H9 (cell line): ENCODE measurements at regions not wholly inside any gene's neighbourhood (a gene's known extent, or its start where the extent isn't known, plus 50 kb on each side); places are given as distances from the start of the nearest gene placed in this dataset.

ENCODE experiments used
- DNase-seq: peaks from one replicate; pipeline ENCODE4 v3.0.0-alpha.2; 2017
- H2AFZ ChIP-seq: one replicate; pipeline ENCODE4 v1.6.1; 2013; ENCODE audit warnings: mild to moderate bottlenecking, low read length, control low read depth, moderate library complexity
- H2AK5ac ChIP-seq: 2 replicates; pipeline ENCODE4 v1.6.1; 2013; ENCODE audit warnings: low read length, control low read depth, mixed read lengths; ENCODE audit not compliant: insufficient read length
- H2BK120ac ChIP-seq: one replicate; pipeline ENCODE4 v1.6.1; 2013; ENCODE audit warnings: low read depth, mild to moderate bottlenecking, low read length, control low read depth, inconsistent platforms; ENCODE audit not compliant: poor library complexity, severe bottlenecking
- H2BK12ac ChIP-seq: 2 replicates; pipeline ENCODE4 v1.6.1; 2013; ENCODE audit warnings: low read length, control low read depth, mixed read lengths, low read depth; ENCODE audit not compliant: insufficient read length
- H2BK15ac ChIP-seq: 2 replicates; pipeline ENCODE4 v1.6.1; 2013; ENCODE audit warnings: low read depth, low read length, control low read depth
- H2BK20ac ChIP-seq: one replicate; pipeline ENCODE4 v1.6.1; 2013; ENCODE audit warnings: low read depth, mild to moderate bottlenecking, low read length, control low read depth, inconsistent platforms; ENCODE audit not compliant: poor library complexity, severe bottlenecking
- H2BK5ac ChIP-seq: 2 replicates; pipeline ENCODE4 v1.6.1; 2013; ENCODE audit warnings: low read length, control low read depth, mixed read lengths; ENCODE audit not compliant: insufficient read length
- H3K14ac ChIP-seq: 2 replicates; pipeline ENCODE4 v1.6.1; 2013; ENCODE audit warnings: low read length, control low read depth; ENCODE audit not compliant: insufficient read depth
- H3K18ac ChIP-seq: 2 replicates; pipeline ENCODE4 v1.6.1; 2013; ENCODE audit warnings: low read depth, mild to moderate bottlenecking, mixed read lengths, low read length, control low read depth; ENCODE audit not compliant: insufficient read length
- H3K23ac ChIP-seq: 2 replicates; pipeline ENCODE4 v1.6.1; 2013; ENCODE audit warnings: low read length, control low read depth, mixed read lengths, low read depth; ENCODE audit not compliant: insufficient read length
- H3K23me2 ChIP-seq: 2 replicates; pipeline ENCODE4 v1.6.1; 2013; ENCODE audit warnings: low read depth, mild to moderate bottlenecking, mixed read lengths, low read length, control low read depth; ENCODE audit not compliant: insufficient read length, poor library complexity, severe bottlenecking
- H3K27ac ChIP-seq: 2 replicates; pipeline ENCODE4 v1.5.1; 2013; ENCODE audit warnings: low read length, control low read depth, mixed read lengths, low read depth; ENCODE audit not compliant: insufficient read length
- H3K27me3 ChIP-seq: 2 replicates; pipeline ENCODE4 v1.6.1; 2013; ENCODE audit warnings: low read length, control low read depth, inconsistent platforms; ENCODE audit not compliant: insufficient read depth
- H3K4ac ChIP-seq: 2 replicates; pipeline ENCODE4 v1.6.1; 2013; ENCODE audit warnings: low read depth, mild to moderate bottlenecking, control low read depth, inconsistent platforms, low read length, moderate library complexity
- H3K4me1 ChIP-seq: 2 replicates; pipeline ENCODE4 v1.6.1; 2013; ENCODE audit warnings: low read length, control low read depth, inconsistent platforms; ENCODE audit not compliant: insufficient read depth
- H3K4me2 ChIP-seq: 2 replicates; pipeline ENCODE4 v1.6.1; 2013; ENCODE audit warnings: low read length, control low read depth, mixed read lengths; ENCODE audit not compliant: insufficient read length, insufficient read depth
- H3K56ac ChIP-seq: 2 replicates; pipeline ENCODE4 v1.6.1; 2013; ENCODE audit warnings: low read depth, mild to moderate bottlenecking, mixed read lengths, low read length, control low read depth; ENCODE audit not compliant: insufficient read length
- H3K79me1 ChIP-seq: 2 replicates; pipeline ENCODE4 v1.6.1; 2013; ENCODE audit warnings: low read depth, mild to moderate bottlenecking, moderate library complexity, low read length, control low read depth, inconsistent platforms; ENCODE audit not compliant: insufficient read depth, poor library complexity, severe bottlenecking
- H3K79me2 ChIP-seq: 2 replicates; pipeline ENCODE4 v1.6.1; 2013; ENCODE audit warnings: low read length, control low read depth, inconsistent platforms; ENCODE audit not compliant: insufficient read depth
- H3K9ac ChIP-seq: 2 replicates; pipeline ENCODE4 v1.6.1; 2013; ENCODE audit warnings: low read length, control low read depth, mixed read lengths; ENCODE audit not compliant: insufficient read length; ENCODE audit errors: extremely low read depth
- H3K9me3 ChIP-seq: one replicate; pipeline ENCODE4 v1.6.1; 2013; ENCODE audit warnings: low read depth, low read length, inconsistent platforms; ENCODE audit not compliant: control insufficient read depth
- H3T11ph ChIP-seq: one replicate; pipeline ENCODE4 v1.6.1; 2013; ENCODE audit warnings: mild to moderate bottlenecking, low read length, control low read depth, inconsistent platforms
- H4K20me1 ChIP-seq: one replicate; pipeline ENCODE4 v1.6.1; 2013; ENCODE audit not compliant: control insufficient read depth, insufficient read length, insufficient read depth
- H4K5ac ChIP-seq: 2 replicates; pipeline ENCODE4 v1.6.1; 2013; ENCODE audit warnings: low read depth, mild to moderate bottlenecking, mixed read lengths, low read length, control low read depth; ENCODE audit not compliant: insufficient read length
- H4K8ac ChIP-seq: replicated peaks from 2 replicates; pipeline ENCODE4 v1.6.1; 2013; ENCODE audit warnings: low read length, control low read depth, mixed read lengths, low read depth; ENCODE audit not compliant: insufficient read length
- H4K91ac ChIP-seq: 2 replicates; pipeline ENCODE4 v1.6.1; 2013; ENCODE audit warnings: low read depth, mild to moderate bottlenecking, moderate library complexity, mixed read lengths, low read length, control low read depth; ENCODE audit not compliant: insufficient read length
- H3K27ac Mint-ChIP-seq, 3 experiments: 2 replicates in 2 of 3; 3 replicates in 1 of 3; pipeline ENCODE4 v1.8.0; 2020 to 2021; ENCODE audit warnings: mixed read lengths in 3 of 3, mild to moderate bottlenecking in 1 of 3, moderate library complexity in 1 of 3
- H3K27me3 Mint-ChIP-seq: 2 replicates; pipeline ENCODE4 v1.8.0; 2021; ENCODE audit warnings: low read depth, mild to moderate bottlenecking, moderate library complexity, mixed read lengths
- H3K36me3 Mint-ChIP-seq, 3 experiments: 2 replicates in 2 of 3; 3 replicates in 1 of 3; pipeline ENCODE4 v1.8.0; 2020 to 2021; ENCODE audit warnings: low read depth in 3 of 3, mixed read lengths in 3 of 3; ENCODE audit not compliant: insufficient read depth in 1 of 3
- H3K4me1 Mint-ChIP-seq, 2 experiments: 2 replicates each; pipeline ENCODE4 v1.8.0; 2020; ENCODE audit warnings: mixed read lengths in 2 of 2
- H3K4me3 Mint-ChIP-seq, 2 experiments: 2 replicates in 1 of 2; 3 replicates in 1 of 2; pipeline ENCODE4 v1.8.0; 2020 to 2021; ENCODE audit warnings: mild to moderate bottlenecking in 2 of 2, mixed read lengths in 2 of 2, moderate library complexity in 1 of 2
- H3K9me3 Mint-ChIP-seq, 2 experiments: 2 replicates in 1 of 2; 3 replicates in 1 of 2; pipeline ENCODE4 v1.8.0; 2020; ENCODE audit warnings: mild to moderate bottlenecking in 2 of 2, mixed read lengths in 2 of 2, moderate library complexity in 1 of 2
- WGBS: extraction: QIAGEN DNeasy Blood & Tissue Kit; methylation state at CpG from one replicate; pipeline ENCODE4 v1.1.7; 2013; ENCODE audit warnings: missing lambda C conversion rate, low lambda C conversion rate, mixed read lengths; ENCODE audit not compliant: insufficient read length; ENCODE audit errors: extremely low coverage; 5-methylcytosine and 5-hydroxymethylcytosine counted together
- TF ChIP-seq, protein P1 (sequence below): fragments of 200-600 bp; sonication (generic); conservative IDR thresholded peaks from 3 replicates; pipeline ENCODE4 v1.8.0; 2021; ENCODE audit warnings: antibody characterized with exemption, mild to moderate bottlenecking

DNA sequence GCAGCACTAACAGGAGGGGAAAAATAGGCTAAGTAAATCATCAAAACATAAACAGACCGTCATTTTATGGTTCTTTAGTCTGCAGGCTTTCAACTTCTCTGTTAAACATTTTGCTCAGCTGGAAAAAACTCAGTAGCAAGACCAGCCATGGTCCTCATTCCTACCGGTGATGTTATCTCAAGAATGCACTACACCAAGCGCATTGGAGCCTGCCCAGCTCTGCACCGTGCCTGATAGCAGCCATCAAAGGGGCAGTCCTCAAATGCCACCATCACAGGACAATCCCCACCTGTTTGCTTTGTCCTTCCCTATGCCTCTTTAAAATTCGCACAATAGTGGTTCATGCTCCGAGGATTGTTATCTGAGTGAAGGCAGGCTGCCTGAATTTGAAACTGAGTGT, 181.5 kb upstream of the MON1B start:
- Histone ChIP-seq H3K27ac (no peak overlapping the region), H2BK15ac (no peak overlapping the region), H3K79me2 (no peaks in the 10 kb centered on the region), H4K5ac (no peak overlapping the region), H4K20me1 (no peaks in the 10 kb centered on the region), H3K18ac (no peak overlapping the region), H3K27me3 (no peaks in the 10 kb centered on the region), H3K9me3 (no peaks in the 10 kb centered on the region), H2BK120ac (no peak overlapping the region), H3K4me1 (no peaks in the 10 kb centered on the region), H3K23ac (no peak overlapping the region), H3K79me1 (no peaks in the 10 kb centered on the region), H3K4ac (no peak overlapping the region), H3K9ac (no peak overlapping the region), H3K56ac (no peak overlapping the region), H3K4me2 (no peak overlapping the region), H3T11ph (no peak overlapping the region), H4K8ac (no peak overlapping the region), H2BK12ac (no peak overlapping the region), H2BK20ac (no peak overlapping the region), H2BK5ac (no peak overlapping the region), H3K14ac (no peak overlapping the region), H4K91ac (no peak overlapping the region), H3K23me2 (no peaks in the 10 kb centered on the region), H2AK5ac (no peak overlapping the region), H2AFZ (no peak overlapping the region)
- Mint-ChIP-seq H3K4me1 (peaks cover 0 to 4% of the 10 kb centered on the region in 2 experiments; a peak in 2 of 4 replicates), H3K4me3 (no peak overlapping the region), H3K27me3 (no peaks in the 10 kb centered on the region), H3K27ac (no peak overlapping the region), H3K36me3 (peaks cover 0 to 4% (median 2%) of the 10 kb centered on the region in 3 experiments; a peak in 2 of 7 replicates), H3K9me3 (peaks cover 0 to 8% of the 10 kb centered on the region in 2 experiments; a peak in 2 of 5 replicates)
- WGBS = no CpG with 5 or more reads among the region's 6 CpGs
- DNase-seq = no peak
- TF ChIP-seq, protein P1, sequence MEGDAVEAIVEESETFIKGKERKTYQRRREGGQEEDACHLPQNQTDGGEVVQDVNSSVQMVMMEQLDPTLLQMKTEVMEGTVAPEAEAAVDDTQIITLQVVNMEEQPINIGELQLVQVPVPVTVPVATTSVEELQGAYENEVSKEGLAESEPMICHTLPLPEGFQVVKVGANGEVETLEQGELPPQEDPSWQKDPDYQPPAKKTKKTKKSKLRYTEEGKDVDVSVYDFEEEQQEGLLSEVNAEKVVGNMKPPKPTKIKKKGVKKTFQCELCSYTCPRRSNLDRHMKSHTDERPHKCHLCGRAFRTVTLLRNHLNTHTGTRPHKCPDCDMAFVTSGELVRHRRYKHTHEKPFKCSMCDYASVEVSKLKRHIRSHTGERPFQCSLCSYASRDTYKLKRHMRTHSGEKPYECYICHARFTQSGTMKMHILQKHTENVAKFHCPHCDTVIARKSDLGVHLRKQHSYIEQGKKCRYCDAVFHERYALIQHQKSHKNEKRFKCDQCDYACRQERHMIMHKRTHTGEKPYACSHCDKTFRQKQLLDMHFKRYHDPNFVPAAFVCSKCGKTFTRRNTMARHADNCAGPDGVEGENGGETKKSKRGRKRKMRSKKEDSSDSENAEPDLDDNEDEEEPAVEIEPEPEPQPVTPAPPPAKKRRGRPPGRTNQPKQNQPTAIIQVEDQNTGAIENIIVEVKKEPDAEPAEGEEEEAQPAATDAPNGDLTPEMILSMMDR = no peak
